Hematopoietic multipotent progenitor cell treated with erythropoietin and hydrocortisone succinate and interleukin-3 and kit ligand, for 15 days (in vitro differentiated cells): ENCODE measurements at regions not wholly inside any gene's neighbourhood (a gene's known extent, or its start where the extent isn't known, plus 50 kb on each side); places are given as distances from the start of the nearest gene placed in this dataset.
"Not testable (repeated sequence)": the region's sequence is repeated elsewhere in the genome, so short reads cannot be mapped to it uniquely, and the experiment has no call there.

ENCODE experiments used
- DNase-seq: peaks from one replicate; pipeline ENCODE4 v3.0.0-alpha.2; 2015; ENCODE audit warnings: low spot score

- DNase-seq: no peak
Observed at GRCh38 chr11:91046261-91046660, 823.4 kb upstream of the CHORDC1 start.

DNA sequence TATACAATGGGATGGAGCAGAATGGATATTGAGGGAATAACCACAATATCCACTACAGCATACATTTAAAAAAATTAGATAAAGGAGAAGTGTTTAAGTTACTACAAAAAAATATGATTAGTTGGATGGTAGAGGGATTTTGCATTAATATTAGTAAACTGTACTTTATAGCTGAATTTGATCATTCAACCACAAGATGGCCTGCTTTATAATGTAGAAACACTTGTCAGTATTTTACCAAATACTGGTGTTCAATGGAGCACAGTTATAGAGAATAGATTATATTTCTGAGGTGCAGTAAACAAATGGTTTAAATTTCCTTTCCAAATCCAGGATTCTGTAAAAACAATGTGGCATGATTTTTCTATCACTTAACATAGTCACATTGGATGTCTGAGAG, 818.8 kb upstream of the CHORDC1 start:
- DNase-seq: no peak

DNA sequence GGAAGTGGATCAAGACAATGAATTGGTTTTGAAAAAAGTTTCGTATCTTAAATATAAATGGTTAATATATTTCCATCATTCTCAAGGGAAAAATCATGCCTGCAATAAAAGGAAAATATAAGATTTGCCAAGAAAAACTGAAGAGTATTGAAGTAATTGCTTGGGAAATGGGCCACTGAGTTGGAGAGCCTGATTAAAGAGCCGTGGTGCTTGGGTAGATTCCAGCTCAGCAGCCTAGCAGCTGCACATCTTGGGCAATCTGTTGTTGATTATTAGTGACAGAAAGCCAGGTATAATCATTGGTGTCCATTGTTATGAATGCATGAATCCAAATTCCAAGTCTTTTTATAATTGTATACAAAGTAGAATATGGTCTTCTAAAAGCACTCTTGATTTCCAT, 800.9 kb upstream of the CHORDC1 start:
- DNase-seq: no peak

DNA sequence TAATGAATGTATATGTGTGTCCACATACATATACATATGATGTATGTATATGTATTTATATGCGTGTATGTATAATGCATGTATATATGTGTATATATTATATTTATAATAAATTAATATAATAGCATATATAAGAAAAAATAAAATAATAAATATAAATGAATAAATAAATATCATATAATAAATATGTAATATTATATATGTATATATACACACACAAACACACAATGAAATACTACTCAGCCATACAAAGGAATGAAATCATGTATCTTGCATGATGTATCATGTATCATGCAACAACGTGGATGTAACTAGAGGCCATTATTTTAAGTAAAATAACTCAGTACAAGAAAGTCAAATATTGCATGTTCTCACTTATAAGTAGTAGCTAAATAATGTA, 788.7 kb upstream of the CHORDC1 start:
- DNase-seq: no peak

DNA sequence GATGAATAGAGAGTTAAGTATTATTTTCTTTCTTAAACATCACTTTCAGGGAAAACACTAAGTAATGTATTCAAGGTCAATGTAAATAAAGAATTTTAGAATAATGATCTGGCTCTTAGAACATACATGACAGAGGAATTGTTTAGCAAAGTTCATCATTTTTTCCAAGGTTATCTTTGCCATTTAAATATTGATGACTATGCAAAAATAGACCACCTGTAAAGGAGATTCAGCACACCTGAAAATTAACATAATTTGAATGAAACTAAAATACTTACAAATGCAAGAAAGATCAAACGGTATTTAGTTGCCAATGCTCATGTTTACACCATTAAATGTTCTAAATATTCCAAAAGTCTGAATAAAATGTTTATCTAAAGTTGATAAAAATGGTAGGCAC, 782.6 kb upstream of the CHORDC1 start:
- DNase-seq: no peak

DNA sequence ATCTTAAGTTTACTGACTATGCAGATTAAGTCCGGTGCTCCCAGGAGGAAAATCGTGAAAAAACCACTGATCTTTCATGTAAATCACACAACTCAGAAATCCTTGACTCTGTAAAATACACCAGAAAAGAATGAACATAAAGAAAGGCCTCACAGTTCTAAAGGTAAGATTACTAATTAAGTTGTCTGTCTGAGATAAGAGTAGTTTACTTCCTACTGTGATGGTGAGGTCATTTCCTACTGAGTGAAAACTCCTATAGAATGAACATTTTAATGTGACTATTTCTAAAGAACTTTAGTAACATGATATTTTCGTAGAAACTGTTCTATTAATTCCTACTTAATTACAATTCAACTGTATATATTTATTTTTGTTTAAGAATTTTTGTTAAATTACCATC, 774.4 kb upstream of the CHORDC1 start:
- DNase-seq: no peak

DNA sequence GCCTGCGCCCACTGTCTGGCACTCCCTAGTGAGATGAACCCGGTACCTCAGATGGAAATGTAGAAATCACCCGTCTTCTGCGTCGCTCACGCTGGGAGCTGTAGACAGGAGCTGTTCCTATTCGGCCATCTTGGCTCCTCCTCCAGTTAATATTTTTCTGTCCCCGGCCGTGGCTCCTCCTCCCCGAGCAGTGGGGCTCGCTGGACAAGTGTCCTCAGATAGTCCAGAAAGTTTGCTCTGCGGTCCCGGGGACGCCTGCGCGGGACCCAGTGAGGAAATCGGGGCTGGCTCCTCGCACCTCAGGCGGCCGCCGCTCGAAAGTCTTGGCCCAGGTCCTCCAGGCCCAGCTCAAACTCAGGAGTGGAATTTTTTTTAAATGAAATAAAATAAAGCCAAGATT, 749.3 kb upstream of the CHORDC1 start:
- DNase-seq: not testable (repeated sequence)

- no peak for DNase-seq
Observed at GRCh38 chr11:90947930-90948329, 725.1 kb upstream of the CHORDC1 start.

GRCh38 chr11:90930252-90930651, 707.4 kb upstream of the CHORDC1 start:
- DNase-seq: no peak

DNA sequence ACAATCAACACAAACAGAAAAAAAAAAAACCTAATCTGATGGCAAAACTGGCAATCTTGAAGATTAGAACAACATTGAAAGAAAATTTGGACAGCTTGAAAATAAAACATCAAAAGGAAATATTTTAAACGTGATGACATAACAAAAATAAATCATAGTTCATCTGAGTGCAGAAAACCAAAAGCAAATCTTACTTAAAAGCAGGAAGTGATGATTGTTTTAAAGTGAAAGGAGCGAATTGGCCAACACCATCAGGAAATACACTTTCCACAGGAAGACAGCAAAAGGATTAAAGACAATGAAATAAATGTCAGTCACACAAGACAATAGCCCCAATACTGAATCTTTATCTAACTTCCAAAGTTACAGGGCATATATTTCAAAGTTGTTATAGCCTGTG, 696.5 kb upstream of the CHORDC1 start:
- DNase-seq: no peak

- no peak for DNase-seq
Observed at GRCh38 chr11:90916706-90917105, 693.9 kb upstream of the CHORDC1 start.

GRCh38 chr11:90913131-90913668, 690.4 kb upstream of the CHORDC1 start:
- DNase-seq: no peak

GRCh38 chr11:90912631-90913030, 689.8 kb upstream of the CHORDC1 start:
- no peak for DNase-seq

DNA sequence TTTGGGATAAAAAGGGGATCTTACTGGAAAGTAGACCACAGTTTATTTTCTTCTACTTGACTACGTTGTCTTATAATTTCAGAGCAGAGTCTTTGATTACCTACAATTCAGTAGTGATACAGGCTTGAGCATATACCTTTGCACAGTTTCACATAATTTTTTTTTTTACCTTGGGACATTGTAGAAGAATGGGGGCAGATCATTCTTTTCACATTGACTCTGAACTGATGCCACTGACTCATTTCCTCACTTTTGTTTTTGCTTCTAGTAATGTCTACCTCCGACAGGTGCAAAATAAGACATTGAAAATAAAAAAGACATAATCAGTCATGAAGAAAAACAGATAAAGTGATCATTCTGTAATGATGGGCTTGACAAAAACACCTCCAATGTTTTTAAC, 688.3 kb upstream of the CHORDC1 start:
- no peak for DNase-seq

DNA sequence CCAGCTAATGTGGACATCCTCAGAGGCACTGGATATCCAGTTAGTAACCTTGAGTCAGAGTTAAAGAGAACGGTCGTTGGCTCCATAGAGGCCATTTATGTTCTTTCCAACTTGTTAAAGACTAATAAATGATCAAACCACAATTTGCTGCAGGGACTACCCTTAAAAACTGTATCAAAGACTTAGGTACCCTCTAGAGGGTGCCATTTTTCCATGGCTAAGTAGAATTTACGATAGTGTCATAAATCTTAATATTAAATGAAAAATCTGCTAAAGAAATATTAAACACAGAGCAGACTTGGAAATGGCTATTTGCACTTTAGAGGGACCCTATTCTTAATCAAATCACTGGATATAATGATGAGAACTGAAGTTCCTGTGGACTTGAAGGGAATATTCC, 685.2 kb upstream of the CHORDC1 start:
- DNase-seq: no peak

- no peak for DNase-seq
Observed at GRCh38 chr11:90895850-90896249, 673.0 kb upstream of the CHORDC1 start.

- no peak for DNase-seq
Observed at GRCh38 chr11:90890347-90890746, 667.5 kb upstream of the CHORDC1 start.

- no peak for DNase-seq
Observed at GRCh38 chr11:90884181-90884580, 661.3 kb upstream of the CHORDC1 start.

- DNase-seq: no peak
Observed at GRCh38 chr11:90874986-90875385, 652.1 kb upstream of the CHORDC1 start.

GRCh38 chr11:90874281-90874680, 651.4 kb upstream of the CHORDC1 start:
- DNase-seq: no peak

- no peak for DNase-seq
Observed at GRCh38 chr11:90867416-90867815, 644.6 kb upstream of the CHORDC1 start.

DNA sequence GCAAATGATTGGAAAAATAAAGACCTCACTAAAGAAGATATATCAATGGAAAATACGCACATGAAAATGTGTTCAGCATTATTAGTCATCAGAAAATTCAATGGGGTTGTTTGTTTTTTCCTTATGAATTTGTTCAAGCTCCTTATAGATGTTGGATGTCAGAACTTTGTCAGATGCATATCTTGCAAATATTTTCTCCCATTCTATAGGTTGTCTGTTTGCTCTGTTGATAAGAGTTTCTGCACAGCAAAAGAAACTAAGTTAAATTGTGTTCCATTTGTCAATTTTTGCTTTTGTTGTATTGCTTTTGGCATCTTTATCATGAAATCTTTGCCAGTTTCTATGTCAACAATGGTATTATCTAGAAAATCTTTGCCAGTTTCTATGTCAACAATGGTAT, 633.9 kb upstream of the CHORDC1 start:
- DNase-seq: no peak

GRCh38 chr11:90855531-90855930, 632.7 kb upstream of the CHORDC1 start:
- no peak for DNase-seq

DNA sequence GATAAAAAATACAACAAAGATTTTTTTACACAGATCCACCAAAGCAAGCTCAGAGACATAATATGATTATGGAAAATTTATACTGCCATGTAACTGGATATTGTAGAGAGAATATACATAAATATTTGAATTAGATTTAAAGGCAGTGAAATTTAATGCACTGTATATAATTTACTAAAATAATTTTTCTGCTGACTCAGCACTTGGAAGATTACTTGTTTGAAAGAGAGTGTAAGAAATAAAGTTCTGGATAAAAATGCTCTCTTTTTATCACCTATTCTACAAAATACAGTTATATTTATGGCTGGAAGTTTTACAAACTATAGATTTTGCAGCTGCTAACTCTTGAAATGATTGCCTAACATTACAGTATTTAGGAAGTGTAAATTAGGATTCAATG, 628.3 kb upstream of the CHORDC1 start:
- DNase-seq: no peak

DNA sequence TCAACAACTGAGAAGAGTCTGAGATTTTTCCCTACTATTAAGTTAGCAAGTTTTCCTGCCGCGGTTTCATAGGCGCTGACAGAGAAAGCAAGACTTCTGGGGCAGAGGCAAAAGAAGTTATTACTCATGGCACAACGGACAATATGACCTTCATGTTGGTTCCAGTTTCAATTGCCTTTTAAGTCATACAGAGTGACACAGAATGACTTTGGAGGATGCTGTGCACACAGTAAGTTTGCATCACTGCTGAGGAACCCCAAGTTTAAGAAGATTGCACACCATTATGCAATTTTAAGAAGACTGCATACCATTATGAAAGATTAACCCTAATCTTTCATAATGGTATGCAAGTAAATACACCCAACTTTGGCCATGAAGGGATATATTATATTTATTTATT, 626.5 kb upstream of the CHORDC1 start:
- DNase-seq: no peak
